ENCODE measurements at regions not wholly inside any gene's neighbourhood (a gene's known extent, or its start where the extent isn't known, plus 50 kb on each side); places are given as distances from the start of the nearest gene placed in this dataset.

DNA sequence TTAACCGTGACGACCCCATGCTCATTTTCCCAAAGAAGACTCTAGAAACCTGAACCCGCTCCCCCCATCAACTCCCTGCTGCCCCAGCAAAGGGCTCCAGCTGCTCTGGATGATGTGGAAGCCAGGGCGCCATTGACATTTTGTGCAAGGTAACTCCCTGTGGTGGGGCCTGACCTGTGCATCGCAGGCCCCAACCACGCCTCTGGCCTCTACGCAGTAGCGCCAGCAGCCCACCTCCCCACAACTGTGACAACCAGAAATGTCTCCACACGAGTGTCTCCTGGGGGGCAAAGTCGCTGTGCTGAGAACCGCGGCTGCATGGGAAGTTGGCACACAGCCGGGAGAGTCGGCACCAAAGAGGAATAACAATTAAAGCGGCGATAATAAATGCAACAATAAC, 86.9 kb upstream of the PRR5 start:
- DNase-seq (ENCODE audit: low read depth), result no peak

DNA sequence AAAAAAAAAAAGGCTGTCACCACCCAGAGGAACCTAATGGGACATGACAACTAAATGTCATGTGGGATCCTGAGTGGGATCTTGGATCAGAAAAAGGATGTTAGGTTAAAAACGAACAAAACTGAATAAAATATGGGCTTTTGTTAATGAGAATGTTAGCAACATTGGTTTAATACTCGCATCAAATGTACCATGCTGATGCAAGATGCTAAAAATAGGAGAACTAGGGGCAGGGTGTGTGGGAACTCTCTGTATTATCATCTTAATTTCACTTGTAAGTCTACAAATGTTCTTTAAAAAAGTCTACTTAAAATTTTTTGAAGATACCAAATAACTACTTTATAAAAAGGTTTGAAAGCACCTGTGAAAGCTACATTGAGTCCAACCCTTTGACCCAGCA, 88.8 kb upstream of the PRR5 start:
- DNase-seq (ENCODE audit: low read depth), result no peak

DNA sequence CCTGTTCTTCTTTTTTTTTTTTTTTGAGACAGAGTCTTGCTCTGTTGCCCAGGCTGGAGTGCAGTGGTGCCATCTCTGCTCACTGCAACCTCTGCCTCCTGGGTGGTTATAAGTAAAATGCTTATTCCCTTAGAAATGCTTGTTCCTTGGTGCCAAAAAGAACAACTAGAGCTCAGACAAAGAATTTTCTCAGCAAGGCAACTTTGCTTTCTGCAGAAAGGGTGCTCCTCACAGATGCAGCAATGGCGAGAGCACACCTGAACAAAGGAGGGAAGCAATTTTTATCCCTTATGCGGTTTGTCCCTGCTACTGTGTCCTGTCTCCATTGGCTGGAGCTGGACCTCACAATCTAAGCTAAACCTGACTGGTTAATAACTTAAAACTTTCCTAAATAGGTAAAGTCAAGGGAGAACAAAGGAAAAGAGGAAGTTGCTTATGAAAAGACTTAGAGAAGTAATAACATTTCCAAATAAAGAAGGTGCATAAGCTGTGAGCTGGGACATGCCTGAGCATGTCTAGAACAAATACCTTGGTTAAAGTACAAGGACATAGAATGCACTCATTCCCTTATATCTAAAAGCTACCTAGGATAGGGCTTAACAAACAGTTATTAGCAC, 90.0 kb upstream of the PRR5 start:
- no peak for DNase-seq (ENCODE audit: low read depth)

DNA sequence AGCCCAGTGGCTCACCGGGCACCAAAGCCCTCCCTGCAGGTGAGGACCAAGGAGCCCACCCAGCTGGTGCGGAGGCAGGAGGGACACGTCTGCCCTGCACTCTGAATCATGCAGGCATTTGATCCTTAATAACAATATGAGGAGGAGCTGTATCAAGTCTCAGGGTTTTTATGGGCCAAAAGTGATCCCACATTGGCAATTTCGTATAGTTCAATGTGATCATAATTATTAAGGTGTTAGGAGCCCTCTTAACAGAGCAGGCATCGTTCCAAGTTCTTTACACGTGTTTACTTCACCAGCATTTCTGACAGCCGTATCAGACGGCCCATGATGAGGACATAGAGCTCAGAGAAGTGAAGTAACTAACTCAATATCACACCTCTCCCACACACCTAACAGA, 91.9 kb upstream of the PRR5 start:
- DNase-seq (ENCODE audit: low read depth), result no peak

DNA sequence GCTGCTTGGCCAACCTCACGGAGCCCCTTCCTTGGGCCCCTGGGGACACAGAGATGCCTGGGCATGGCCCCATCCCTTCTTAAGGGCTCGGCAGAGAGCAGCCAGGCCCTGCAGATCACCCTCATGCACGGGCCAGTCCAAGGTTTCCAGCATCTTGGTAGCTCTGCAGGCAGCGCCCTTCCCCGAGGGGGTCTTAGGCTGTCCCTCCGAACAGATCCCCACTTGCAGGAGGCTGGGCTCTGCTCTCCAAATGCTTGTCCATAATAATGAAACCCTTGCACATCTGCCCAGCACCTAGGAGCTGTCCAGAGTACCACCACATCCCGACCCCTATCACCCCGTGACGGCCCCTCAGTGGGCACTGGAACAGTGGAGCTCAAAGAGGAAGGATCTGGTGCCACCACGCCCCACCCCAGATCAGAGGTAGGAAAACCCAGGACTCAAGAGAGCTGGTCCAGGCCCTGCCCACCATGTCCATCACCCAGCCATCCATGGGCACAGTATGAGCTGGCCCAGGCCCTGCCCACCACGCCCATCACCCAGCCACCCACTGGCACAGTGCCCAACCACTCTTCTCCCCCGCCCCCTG, 92.5 kb upstream of the PRR5 start:
- no peak for DNase-seq (ENCODE audit: low read depth)

DNA sequence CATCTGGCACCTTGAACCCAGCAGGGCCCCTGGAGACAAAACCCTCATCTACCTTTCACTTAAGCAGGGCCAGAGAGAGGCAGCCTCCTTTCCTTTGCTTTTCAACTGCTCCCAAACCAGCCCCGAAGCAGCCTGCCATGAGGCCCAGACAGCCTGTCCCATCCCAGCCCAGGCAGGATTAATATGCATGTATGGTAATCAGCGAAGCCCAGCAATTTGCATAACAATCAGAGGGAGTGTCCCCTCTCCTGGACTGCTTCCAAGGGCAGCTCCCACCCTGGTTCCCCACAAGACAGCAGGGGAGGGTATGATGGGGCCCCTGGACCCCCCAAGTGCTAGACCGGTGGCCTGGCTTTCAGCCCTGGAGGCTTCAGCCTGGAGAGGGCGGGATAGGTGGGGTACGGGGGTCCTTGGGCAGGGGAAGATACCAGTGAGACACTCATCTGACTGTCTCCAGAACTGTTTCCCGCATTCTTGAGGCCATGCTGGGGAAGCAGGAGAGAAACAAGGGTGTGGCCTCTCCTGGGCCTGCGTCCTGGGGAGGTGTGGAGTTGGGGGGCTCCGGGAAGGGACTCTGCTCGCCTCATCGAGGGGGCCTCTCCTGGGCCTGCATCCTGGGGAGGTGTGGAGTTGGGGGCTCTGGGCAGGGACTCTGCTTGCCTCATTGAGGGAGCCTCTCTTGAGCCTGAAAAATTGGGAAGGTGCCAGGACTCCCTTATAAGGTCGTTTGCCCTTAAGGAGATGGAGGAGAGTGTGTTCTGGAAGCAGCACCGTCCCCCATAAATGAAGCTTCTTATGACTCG, 93.2 kb upstream of the PRR5 start:
- no peak for DNase-seq (ENCODE audit: low read depth)

DNA sequence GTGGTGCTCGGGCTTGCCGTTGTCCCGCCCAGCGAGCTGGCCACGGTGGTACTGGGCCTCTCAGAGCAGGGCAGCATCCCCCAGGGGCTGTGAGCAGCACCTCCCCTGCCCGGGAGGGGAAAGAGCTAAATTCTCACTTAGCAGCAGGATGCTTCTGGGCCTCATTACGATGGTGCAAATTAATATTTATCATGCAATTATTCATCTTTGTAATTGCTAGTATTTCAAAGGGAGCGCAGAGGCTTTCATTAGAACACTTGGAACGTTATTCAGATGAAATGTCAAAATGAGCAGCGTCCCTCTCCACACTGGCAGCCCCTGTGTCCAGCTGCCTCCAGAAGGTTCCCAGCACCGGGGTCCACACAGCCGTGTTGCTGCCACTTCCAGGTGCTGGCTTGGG, 95.9 kb upstream of the PRR5 start:
- DNase-seq (ENCODE audit: low read depth), result no peak

DNA sequence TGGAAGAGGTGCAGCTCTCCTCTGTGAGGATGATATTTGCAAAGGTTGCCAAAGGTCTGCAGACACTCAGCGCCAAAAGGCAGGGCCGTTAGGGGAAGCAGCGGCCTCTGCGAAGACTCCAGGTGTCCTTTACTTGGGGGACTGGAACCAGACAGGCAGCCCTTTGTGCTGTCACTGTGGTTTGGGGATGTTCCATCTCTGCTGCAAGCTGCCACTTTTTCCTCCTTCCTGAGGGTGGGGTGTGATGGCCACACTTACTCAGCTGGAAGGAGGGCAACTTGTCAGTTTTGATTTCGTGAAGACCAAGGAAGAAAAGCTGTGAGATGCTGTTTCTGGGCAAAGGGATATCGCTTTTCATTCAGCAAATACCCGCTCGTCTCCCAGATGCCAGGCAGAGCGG, 96.5 kb upstream of the PRR5 start:
- no peak for DNase-seq (ENCODE audit: low read depth)

DNA sequence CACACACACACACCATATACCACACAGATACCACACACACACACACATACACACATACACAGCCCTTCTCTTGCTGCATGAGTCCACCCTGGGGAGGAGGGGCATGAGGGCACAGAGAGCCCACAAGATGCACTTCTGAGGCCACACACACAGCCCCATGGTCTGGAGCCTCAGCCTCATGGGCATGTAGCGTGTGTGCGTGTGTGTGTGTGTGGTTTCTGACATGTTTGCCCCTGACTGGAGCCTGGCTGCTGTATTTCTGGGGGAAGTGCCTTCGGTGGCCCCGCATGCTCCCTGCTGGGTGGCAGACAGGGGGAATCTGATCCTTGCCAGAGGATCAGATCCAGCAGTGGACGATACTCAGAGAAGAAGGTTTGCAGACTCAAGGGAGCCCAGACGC, 97.0 kb upstream of the PRR5 start:
- DNase-seq (ENCODE audit: low read depth), result no peak

DNA sequence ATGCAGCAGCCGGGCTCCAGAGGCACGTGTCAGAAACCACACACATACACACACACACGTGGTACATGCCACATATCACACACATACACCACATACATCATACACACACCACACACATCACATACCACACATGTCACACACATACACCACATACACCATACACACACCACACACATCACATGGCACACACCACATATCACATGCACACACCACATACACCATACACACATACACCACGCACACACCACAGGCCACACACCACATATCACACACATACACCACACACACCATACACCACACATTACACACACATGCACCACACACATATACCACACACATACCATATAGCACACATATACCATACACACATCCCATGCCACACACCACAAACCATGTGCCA, 97.5 kb upstream of the PRR5 start:
- no peak for DNase-seq (ENCODE audit: low read depth)

DNA sequence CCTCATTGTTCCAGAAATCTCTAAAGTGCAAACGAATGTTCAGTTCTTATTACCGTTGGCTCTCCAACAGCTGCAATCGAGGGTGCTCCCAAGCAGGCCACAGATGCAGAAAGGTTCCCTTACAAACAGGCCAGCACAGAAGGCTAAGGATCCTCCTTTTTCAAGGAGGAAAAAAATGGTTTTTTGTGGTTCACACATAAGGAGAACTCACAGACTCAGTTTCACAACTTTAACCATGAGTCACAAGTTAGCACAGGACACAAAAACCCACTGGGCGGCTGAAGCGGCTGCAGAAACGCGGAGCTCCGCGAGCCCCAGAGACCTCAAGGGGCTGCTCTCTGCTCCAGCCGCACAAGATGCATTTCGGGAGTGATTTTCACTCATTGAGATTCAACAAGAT, 98.2 kb upstream of the PRR5 start:
- DNase-seq (ENCODE audit: low read depth), result no peak

DNA sequence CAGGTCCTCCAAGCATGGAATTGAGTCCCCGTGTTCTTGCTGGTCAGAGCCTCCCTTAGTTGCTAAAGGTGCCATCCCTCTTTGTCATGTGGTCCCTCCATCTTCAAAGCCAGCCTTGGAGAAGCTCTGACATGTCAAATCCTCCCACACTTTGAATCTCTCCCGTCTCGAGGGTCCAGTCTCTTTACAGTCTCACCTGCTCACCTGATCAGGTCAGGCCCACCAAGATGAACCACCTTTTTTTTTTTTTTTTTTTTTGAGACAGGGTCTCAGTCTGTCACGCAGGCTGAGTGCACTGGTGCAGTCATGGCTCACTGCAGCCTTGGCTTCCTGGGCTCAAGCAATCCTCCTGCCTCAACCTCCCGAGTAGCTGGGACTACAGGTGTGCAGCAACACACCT, 100.3 kb upstream of the PRR5 start:
- no peak for DNase-seq (ENCODE audit: low read depth)

DNA sequence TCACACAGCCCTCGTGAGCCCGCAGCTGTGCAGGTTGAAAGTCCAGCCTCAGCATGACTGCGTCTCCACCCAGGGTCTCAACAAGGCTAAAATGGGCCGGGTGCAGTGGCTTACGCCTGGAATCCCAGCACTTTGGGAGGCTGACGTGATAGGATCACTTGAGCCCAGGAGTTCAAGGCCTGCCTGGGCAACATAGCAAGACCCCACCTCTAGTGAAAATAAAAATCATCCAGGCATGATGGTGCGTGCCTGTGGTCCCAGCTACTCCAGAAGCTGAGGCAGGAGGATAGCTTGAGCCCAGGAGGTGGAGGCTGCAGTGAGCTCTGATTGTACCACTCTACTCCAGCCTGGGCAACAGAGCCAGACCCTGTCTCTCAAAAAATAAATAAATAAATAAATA, 100.8 kb upstream of the PRR5 start:
- DNase-seq (ENCODE audit: low read depth), result no peak

DNA sequence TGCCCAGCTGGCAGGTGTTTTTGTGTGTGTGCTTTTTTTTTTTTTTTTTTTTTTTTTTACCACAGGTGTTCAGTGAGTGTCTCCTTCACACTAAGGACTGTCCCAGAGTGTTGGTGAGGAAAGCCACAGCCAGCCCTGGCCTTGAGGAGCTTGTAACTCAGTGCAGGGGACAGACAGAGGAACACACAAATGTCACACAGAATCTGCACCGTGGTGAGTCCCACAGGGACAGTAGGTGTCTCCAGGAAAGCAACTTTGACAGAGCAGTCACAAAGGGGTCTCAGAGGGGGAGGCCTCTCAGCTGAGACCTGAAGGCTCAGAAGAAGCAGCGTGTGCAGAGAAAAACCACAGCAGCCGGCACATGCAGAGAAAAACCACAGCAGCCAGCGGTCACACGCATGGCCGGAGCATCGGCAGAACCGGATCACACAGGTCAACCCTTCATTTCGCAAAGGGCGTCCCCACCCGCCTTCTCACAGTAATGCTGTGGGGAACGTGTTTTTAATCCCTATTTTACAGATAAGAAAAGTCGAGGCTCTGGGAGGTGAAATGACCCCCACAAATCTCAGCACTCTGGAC, 101.7 kb upstream of the PRR5 start:
- DNase-seq (ENCODE audit: low read depth), result no peak

DNA sequence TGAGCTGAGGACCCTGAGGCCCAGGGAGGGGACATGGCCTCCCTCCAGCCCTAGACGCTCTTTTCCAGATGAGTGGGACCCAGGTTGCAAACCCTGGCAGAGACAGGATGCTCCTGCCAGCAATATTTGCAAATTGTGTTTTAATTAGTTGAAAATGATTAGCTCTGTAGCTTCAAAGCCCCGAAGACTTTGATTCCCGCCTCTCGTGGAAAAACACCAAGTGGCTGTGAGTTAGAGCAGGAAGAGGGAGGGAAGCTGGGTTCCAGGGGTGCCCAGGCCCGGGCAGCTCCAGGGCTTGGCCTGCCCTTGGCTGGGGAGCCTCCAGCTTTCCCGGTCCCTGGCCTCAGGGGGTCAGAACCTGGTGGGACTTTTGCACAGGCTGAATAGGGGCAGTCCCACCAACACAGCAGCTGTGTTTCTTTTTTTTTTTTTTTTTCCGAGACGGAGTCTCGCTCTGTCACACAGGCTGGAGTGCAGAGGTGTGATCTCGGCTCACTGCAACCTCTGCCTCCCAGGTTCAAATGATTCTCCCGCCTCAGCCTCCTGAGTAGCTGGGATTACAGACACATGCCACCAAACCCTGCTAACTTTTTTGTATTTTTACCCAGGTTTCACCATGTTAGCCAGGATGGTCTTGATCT, 101.6 kb upstream of the RTL6 start:
- no peak for DNase-seq (ENCODE audit: low read depth)

DNA sequence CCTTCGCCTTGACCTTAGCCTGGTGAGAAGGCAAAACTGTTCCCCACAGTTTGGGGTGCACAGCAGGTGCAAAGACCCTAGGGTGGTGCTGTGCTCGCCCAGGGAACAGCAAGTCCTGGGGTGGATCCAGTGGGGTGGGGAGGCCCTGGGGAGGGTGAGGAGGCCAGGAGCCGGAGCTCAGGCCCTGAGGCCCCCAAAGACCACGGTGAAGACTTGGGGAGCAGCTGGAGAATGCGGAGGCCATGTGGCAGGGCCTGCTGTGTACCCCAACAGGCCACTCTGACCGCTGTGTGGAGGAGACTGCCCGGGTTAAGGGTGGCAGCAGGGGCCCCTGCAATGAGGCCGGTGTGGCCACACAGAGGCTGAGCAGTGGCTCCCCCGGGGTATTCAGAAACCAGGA, 101.1 kb upstream of the RTL6 start:
- no peak for DNase-seq (ENCODE audit: low read depth)

DNA sequence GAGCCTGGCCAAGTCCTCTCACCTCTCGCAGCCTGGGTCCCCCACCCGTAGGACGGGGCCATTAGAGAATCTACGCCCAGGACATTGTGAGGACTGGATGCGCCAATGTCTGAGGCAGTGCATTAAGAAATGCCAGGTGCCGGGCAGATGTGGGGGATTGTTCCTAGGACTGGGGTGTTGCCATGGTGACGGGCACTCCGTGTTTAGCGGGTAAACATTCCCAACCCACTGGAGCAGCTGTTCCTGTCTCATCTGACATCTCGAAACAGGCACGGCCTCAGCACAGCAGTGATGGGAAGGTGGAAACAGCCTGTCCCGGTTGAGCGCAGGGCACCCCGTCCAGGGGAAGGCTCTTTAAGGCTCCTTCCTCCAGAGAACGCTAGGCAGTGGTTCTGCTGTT, 99.6 kb upstream of the RTL6 start:
- no peak for DNase-seq (ENCODE audit: low read depth)

DNA sequence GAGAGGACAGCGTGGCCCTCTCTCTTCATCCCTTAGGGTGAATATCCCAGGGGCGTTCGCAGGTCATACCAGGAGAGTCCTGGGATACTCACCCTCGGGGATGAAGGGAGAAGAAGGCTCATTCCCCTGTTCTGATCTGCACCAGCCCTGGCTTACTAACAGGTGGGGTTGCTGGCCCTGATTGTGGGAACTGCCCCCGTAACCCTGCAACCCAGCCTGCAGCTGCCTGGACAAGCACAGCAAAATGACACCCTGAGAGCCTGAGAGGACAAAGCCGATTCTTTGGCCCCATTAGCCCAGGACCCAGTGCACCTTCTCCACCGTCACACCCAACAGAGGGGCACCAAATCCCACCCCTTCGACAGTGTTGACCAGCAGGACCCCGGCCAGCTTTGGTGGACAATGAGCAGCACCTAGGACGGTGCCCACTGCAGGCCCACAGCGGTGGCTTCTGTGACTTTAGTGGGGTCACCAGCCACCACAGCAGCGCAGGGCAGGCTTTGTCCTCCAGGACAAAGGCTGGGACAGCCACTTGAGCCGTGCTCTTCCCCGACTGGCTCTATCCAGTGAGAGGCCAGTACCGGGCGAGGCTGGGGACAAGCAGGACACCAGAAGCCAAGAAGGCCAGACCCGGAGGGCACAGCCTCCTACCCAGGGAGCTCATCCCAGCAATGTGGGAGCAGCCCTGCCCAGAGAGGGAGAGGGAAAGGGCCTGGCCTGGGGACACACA, 98.5 kb upstream of the RTL6 start:
- no peak for DNase-seq (ENCODE audit: low read depth)

DNA sequence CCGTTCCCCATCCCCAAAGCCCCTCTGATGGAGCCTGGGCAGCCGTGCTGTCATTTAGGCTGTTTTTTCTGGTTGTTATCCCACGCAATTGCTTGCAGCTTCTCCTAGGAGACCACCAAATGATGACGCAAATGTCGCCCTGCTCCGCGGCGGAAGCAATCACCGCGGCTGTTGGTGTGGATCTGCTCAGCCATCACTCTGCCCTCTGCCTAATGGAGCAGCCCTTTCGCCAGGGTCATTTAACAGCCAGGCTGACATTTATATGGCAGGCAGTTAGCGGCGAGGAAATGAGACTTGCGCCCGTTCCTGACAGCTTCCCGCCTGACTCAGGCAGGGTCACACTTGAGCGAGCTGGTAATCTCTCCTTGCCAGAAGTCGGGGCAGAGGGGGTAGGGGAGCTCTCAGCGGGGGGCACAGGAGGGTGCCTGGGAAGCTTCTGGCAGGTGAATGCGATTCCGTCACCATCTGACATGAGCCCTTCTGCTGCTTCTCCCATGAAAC, 97.9 kb upstream of the RTL6 start:
- DNase-seq (ENCODE audit: low read depth), result peak; percentile 18

DNA sequence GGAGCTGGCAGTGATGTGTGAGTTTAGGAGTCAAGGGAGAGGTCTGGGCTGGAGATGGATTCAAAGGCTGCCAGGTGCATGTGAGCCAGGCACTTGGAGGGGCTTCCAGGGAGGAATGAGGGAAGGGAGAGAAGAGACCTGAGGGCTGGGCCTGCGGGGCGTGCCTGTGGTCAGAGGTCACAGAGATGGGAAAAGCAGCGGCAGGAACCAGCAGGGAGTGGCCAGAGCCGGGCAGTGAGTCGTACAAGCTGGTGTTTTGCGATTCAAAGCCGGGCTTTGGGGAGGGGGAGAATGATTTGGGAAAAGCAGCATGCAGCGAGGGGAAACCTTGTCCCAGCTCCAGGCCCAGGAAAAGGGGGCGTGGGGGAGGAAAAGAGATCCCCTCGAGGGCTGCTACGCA, 96.9 kb upstream of the RTL6 start:
- DNase-seq (ENCODE audit: low read depth), result no peak

DNA sequence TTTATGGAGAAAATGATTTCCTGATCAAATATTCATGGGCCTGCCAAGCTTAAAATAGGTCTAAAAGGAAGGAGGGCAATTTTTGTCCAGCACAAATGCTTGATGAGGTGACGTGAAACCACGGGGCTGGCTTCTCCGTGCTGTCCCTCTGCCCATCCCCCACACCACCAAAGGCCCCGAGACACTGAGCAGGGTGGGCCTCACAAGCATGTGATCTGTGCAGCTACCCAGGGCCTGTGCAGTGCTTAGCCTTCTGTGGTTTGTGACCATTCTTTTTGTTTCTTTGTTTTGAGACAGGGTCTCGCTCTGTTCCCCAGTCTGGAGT, 94.8 kb upstream of the RTL6 start:
- DNase-seq (ENCODE audit: low read depth), result no peak
